HG03045 (cell line): ENCODE measurements at regions not wholly inside any gene's neighbourhood (a gene's known extent, or its start where the extent isn't known, plus 50 kb on each side); places are given as distances from the start of the nearest gene placed in this dataset.

Experiments used
- ATAC-seq: cut with Tn5 transposase; IDR thresholded peaks from one replicate; pipeline ENCODE4 v1.9.1; 2021; ENCODE audit warnings: mild to moderate bottlenecking, moderate library complexity; ENCODE audit not compliant: unreplicated experiment

- no peak for ATAC-seq
These were observed 98.6 kb downstream of the IRF2BPL start for GRCh38 chr14:76929927-76930326.

GRCh38 chr14:76927971-76928700 is 100.4 kb downstream of the IRF2BPL start:
- no peak for ATAC-seq

- ATAC-seq, result no peak
These were observed 100.5 kb downstream of the LRRC74A start for GRCh38 chr14:76926521-76927251.

GRCh38 chr14:76925097-76925441 is 98.9 kb downstream of the LRRC74A start:
- no peak for ATAC-seq

GRCh38 chr14:76924371-76925096 is 98.3 kb downstream of the LRRC74A start:
- ATAC-seq, result no peak

GRCh38 chr14:76923431-76924370 is 97.5 kb downstream of the LRRC74A start:
- ATAC-seq, result no peak

GRCh38 chr14:76922584-76922983 is 96.4 kb downstream of the LRRC74A start:
- no peak for ATAC-seq

- ATAC-seq, result no peak
These were observed 95.9 kb downstream of the LRRC74A start for GRCh38 chr14:76922092-76922491.

- no peak for ATAC-seq
These were observed 94.8 kb downstream of the LRRC74A start for GRCh38 chr14:76921088-76921399.

GRCh38 chr14:76920331-76921087 is 94.3 kb downstream of the LRRC74A start:
- ATAC-seq, result no peak

GRCh38 chr14:76919431-76920330 is 93.5 kb downstream of the LRRC74A start:
- no peak for ATAC-seq
